ENCODE measurements at regions not wholly inside any gene's neighbourhood (a gene's known extent, or its start where the extent isn't known, plus 50 kb on each side); places are given as distances from the start of the nearest gene placed in this dataset.

GRCh38 chr6:165910184-165910966 is 247.3 kb upstream of the PDE10A start:
- no peak overlapping the region for H3K4me3 ChIP-seq (ENCODE audit: low read depth, low read length)
- no peak for TF ChIP-seq CTCF (IDR thresholded peaks at IDR 0.05; ENCODE audit: low read depth, low read length, missing control alignments)
- no peak for DNase-seq (ENCODE audit: low read depth)

- no peak for TF ChIP-seq CTCF (IDR thresholded peaks at IDR 0.05; ENCODE audit: low read depth, low read length, missing control alignments)
- DNase-seq (ENCODE audit: low read depth): no peak
- H3K4me3 ChIP-seq (ENCODE audit: low read depth, low read length): no peak overlapping the region
These were observed 243.7 kb upstream of the PDE10A start for GRCh38 chr6:165906736-165907135.

- no peak overlapping the region for H3K4me3 ChIP-seq (ENCODE audit: low read depth, low read length)
- TF ChIP-seq CTCF (IDR thresholded peaks at IDR 0.05; ENCODE audit: low read depth, low read length, missing control alignments): no peak
- no peak for DNase-seq (ENCODE audit: low read depth)
These were observed 242.7 kb upstream of the PDE10A start for GRCh38 chr6:165905744-165906143.

GRCh38 chr6:165900970-165901369 is 237.9 kb upstream of the PDE10A start:
- no peak for DNase-seq (ENCODE audit: low read depth)
- no peak for TF ChIP-seq CTCF (IDR thresholded peaks at IDR 0.05; ENCODE audit: low read depth, low read length, missing control alignments)
- no peak overlapping the region for H3K4me3 ChIP-seq (ENCODE audit: low read depth, low read length)

GRCh38 chr6:165899611-165900010 is 236.6 kb upstream of the PDE10A start:
- no peak for TF ChIP-seq CTCF (IDR thresholded peaks at IDR 0.05; ENCODE audit: low read depth, low read length, missing control alignments)
- no peak overlapping the region for H3K4me3 ChIP-seq (ENCODE audit: low read depth, low read length)
- DNase-seq (ENCODE audit: low read depth): no peak

- no peak overlapping the region for H3K4me3 ChIP-seq (ENCODE audit: low read depth, low read length)
- DNase-seq (ENCODE audit: low read depth): no peak
- no peak for TF ChIP-seq CTCF (IDR thresholded peaks at IDR 0.05; ENCODE audit: low read depth, low read length, missing control alignments)
These were observed 232.6 kb upstream of the PDE10A start for GRCh38 chr6:165895421-165896165.

All from GM12864 (cell line).